MM.1S (cell line): ENCODE measurements at regions not wholly inside any gene's neighbourhood (a gene's known extent, or its start where the extent isn't known, plus 50 kb on each side); places are given as distances from the start of the nearest gene placed in this dataset.

Experiments
- DNase-seq: peaks from one replicate; pipeline ENCODE4 v3.0.0-alpha.2; 2015
- H2AFZ ChIP-seq: fragments of 300-600 bp; sonication (generic); 2 replicates; pipeline ENCODE4 v1.6.0; 2016; ENCODE audit warnings: antibody characterized with exemption, low read length
- H3F3A ChIP-seq: fragments of 300-600 bp; sonication (generic); 2 replicates; pipeline ENCODE4 v1.6.1; 2016; ENCODE audit warnings: mild to moderate bottlenecking, antibody characterized with exemption, low read length, moderate library complexity, mixed read lengths; ENCODE audit not compliant: insufficient read depth
- H3K27ac ChIP-seq: fragments of 300-600 bp; sonication (generic); 2 replicates; pipeline ENCODE4 v1.5.1; 2016; ENCODE audit warnings: mild to moderate bottlenecking, low read length
- H3K27me3 ChIP-seq: fragments of 300-600 bp; sonication (generic); replicated peaks from 2 replicates; pipeline ENCODE4 v1.6.0; 2016; ENCODE audit warnings: low read length; ENCODE audit not compliant: insufficient read depth
- H3K36me3 ChIP-seq: fragments of 300-600 bp; sonication (generic); replicated peaks from 2 replicates; pipeline ENCODE4 v1.6.1; 2016; ENCODE audit warnings: mild to moderate bottlenecking, low read length, mixed read lengths; ENCODE audit not compliant: insufficient read depth
- H3K4me1 ChIP-seq: fragments of 300-600 bp; sonication (generic); 2 replicates; pipeline ENCODE4 v1.6.1; 2016; ENCODE audit warnings: low read length, mixed read lengths
- H3K4me2 ChIP-seq: fragments of 300-600 bp; sonication (generic); 2 replicates; pipeline ENCODE4 v1.6.0; 2016; ENCODE audit warnings: low read depth, low read length
- H3K4me3 ChIP-seq: fragments of 300-600 bp; sonication (generic); 2 replicates; pipeline ENCODE4 v1.5.1; 2016; ENCODE audit warnings: low read length, mixed read lengths
- H3K79me2 ChIP-seq: fragments of 300-600 bp; sonication (generic); 2 replicates; pipeline ENCODE4 v1.6.1; 2016; ENCODE audit warnings: mixed run types, low read length, mixed read lengths
- H3K9ac ChIP-seq: fragments of 300-600 bp; sonication (generic); 2 replicates; pipeline ENCODE4 v1.6.1; 2016; ENCODE audit warnings: low read length, mixed read lengths
- H3K9me2 ChIP-seq: fragments of 300-600 bp; sonication (generic); replicated peaks from 2 replicates; pipeline ENCODE4 v1.6.1; 2016; ENCODE audit warnings: mild to moderate bottlenecking, low read length, mixed read lengths; ENCODE audit not compliant: insufficient read depth
- H3K9me3 ChIP-seq: fragments of 300-600 bp; sonication (generic); replicated peaks from 2 replicates; pipeline ENCODE4 v1.6.1; 2016; ENCODE audit warnings: mild to moderate bottlenecking, low read length, mixed read lengths; ENCODE audit not compliant: insufficient read depth
- H4K20me1 ChIP-seq: fragments of 300-600 bp; sonication (generic); 2 replicates; pipeline ENCODE4 v1.6.1; 2016; ENCODE audit warnings: mild to moderate bottlenecking, low read length, moderate library complexity, mixed read lengths; ENCODE audit not compliant: insufficient read depth
- CTCF ChIP-seq: fragments of 300-600 bp; sonication (generic); IDR thresholded peaks from 2 replicates; pipeline ENCODE4 v1.5.1; 2016; ENCODE audit warnings: antibody characterized with exemption, low read length, mixed read lengths
- EZH2 ChIP-seq: fragments of 300-600 bp; sonication (generic); optimal IDR thresholded peaks from 2 replicates; pipeline ENCODE3; 2017; ENCODE audit warnings: low read depth, mild to moderate bottlenecking, antibody characterized with exemption, low read length, mixed read lengths
- EZH2phosphoT487 ChIP-seq: fragments of 300-600 bp; sonication (generic); IDR thresholded peaks from 2 replicates; pipeline ENCODE4 v1.6.1; 2018; ENCODE audit warnings: antibody characterized with exemption, low read length

- H3K79me2 ChIP-seq, result no peaks in the 10 kb centered on the region
- no peaks in the 10 kb centered on the region for H3K4me1 ChIP-seq
- H2AFZ ChIP-seq, result no peak overlapping the region
- no peak overlapping the region for H3K27ac ChIP-seq
- H3K4me3 ChIP-seq, result no peak overlapping the region
- DNase-seq, result no peak
- H3K27me3 ChIP-seq, result no peaks in the 10 kb centered on the region
- H3K4me2 ChIP-seq, result no peak overlapping the region
- no peaks in the 10 kb centered on the region for H3F3A ChIP-seq
- no peaks in the 10 kb centered on the region for H3K9me2 ChIP-seq
- H3K9me3 ChIP-seq, result no peaks in the 10 kb centered on the region
- no peak for TF ChIP-seq EZH2phosphoT487
- no peak for TF ChIP-seq EZH2
- TF ChIP-seq CTCF, result no peak
- H4K20me1 ChIP-seq, result no peaks in the 10 kb centered on the region
- no peak overlapping the region for H3K9ac ChIP-seq
- no peaks in the 10 kb centered on the region for H3K36me3 ChIP-seq
Observed at GRCh38 chr3:90102146-90102545, 994.7 kb downstream of the EPHA3 start.

- no peak overlapping the region for H3K9ac ChIP-seq
- no peak for TF ChIP-seq EZH2
- TF ChIP-seq CTCF, result no peak
- TF ChIP-seq EZH2phosphoT487, result no peak
- H3K27me3 ChIP-seq, result no peaks in the 10 kb centered on the region
- no peaks in the 10 kb centered on the region for H3K9me3 ChIP-seq
- H3K36me3 ChIP-seq, result no peaks in the 10 kb centered on the region
- H2AFZ ChIP-seq, result no peak overlapping the region
- no peak overlapping the region for H3K4me3 ChIP-seq
- no peak overlapping the region for H3K27ac ChIP-seq
- no peak for DNase-seq
- H3K9me2 ChIP-seq, result no peaks in the 10 kb centered on the region
- H3F3A ChIP-seq, result no peaks in the 10 kb centered on the region
- no peak overlapping the region for H3K4me2 ChIP-seq
- no peaks in the 10 kb centered on the region for H3K4me1 ChIP-seq
- H4K20me1 ChIP-seq, result no peaks in the 10 kb centered on the region
- no peaks in the 10 kb centered on the region for H3K79me2 ChIP-seq
Observed at GRCh38 chr3:90121326-90121725, 1013.9 kb downstream of the EPHA3 start.

DNA sequence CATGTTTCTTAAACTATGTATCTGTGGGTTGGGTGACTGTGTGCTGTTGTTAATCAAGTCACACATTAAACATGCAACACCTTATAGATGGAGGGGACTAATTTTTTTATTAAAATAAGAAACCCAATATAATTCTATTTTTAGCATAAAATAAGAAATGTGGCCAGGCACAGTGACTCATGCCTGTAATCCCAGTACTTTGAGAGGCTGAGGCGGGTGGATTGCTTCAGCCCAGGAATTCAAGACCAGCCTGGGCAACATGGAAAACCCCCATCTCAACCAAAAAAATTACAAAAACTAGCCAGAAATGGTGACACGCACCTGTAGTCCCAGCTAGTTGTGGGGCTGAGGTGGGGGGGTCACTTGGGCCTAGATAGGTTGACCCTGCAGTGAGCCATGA lies 1021.0 kb downstream of the EPHA3 start:
- Histone ChIP-seq H3K4me3 (no peak overlapping the region), H3K27me3 (no peaks in the 10 kb centered on the region), H3K9ac (no peak overlapping the region), H3K9me2 (no peaks in the 10 kb centered on the region), H2AFZ (no peak overlapping the region), H3K79me2 (no peaks in the 10 kb centered on the region), H3F3A (no peaks in the 10 kb centered on the region), H3K36me3 (no peaks in the 10 kb centered on the region), H3K9me3 (no peaks in the 10 kb centered on the region), H3K4me2 (no peak overlapping the region), H3K4me1 (no peaks in the 10 kb centered on the region), H3K27ac (no peak overlapping the region), H4K20me1 (no peaks in the 10 kb centered on the region)
- TF ChIP-seq EZH2phosphoT487 (no peak), EZH2 (no peak), CTCF (no peak)
- DNase-seq, result no peak
